ENCODE measurements at regions not wholly inside any gene's neighbourhood (a gene's known extent, or its start where the extent isn't known, plus 50 kb on each side); places are given as distances from the start of the nearest gene placed in this dataset.
"Not testable (repeated sequence)": the region's sequence is repeated elsewhere in the genome, so short reads cannot be mapped to it uniquely, and the experiment has no call there.

DNA sequence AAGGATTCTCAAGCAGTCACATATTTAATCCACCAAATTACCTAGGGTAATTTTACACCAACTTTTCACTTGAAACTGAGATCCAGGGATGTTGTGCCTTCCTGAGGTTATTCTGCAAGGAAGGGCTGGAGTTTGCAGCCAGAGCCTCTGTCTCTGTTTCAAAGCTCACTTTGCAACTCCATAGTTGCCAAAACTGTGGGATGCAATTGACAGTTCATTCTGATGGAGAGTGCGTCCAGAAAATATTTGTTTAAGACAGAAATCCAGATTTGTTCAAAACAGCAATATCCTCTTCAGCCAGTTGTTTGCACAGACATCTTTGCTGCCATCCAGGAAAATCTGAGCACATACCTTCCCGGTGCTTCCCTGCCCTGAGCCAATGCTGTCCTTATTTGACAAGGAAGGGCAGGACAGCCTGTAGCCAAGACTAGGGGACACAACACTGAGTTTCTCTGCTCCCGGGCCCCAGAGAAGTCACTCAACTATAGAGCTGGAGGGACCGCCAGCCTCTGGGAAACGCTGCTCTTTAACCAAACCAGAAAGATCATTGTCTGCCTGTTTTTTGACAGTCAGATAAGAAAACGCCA, 297.4 kb downstream of the HIVEP2 start:
- CTCF ChIA-PET = no interaction called here
- intact Hi-C loops (cut with micrococcal nuclease) = no loop called here
- Mint-ChIP-seq H3K27me3 (ENCODE audit: low read depth) (no peaks in the 10 kb centered on the region), H3K9me3 (no peaks in the 10 kb centered on the region), H3K36me3 (ENCODE audit: low read depth) (no peaks in the 10 kb centered on the region), H3K4me3 (no peak overlapping the region), H3K4me1 (ENCODE audit: low read depth) (peaks cover 4% of the 10 kb centered on the region), H3K27ac (no peak overlapping the region)
- no peak for DNase-seq

DNA sequence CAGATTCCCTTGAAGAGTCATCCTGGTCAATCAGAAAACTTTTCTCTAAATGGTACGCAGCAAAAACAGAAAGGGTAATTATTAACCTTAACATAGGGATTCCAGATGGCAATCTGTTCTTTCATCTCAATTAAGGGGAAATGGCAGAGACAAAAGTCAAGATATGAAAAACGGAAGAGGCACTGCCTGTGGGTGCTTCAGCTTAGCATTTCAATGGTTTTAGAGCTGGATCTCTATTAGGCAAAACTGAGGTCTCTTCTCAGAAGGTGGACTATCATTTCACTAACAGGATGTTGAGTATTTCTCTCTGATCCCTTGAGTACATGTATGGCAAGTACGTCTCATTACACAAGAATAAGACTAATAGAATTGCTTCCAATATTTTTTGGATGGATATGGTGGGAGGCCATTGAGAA, 296.9 kb downstream of the HIVEP2 start:
- H3K4me1 Mint-ChIP-seq (ENCODE audit: low read depth) = peaks cover 4% of the 10 kb centered on the region
- H3K27me3 Mint-ChIP-seq (ENCODE audit: low read depth) = no peaks in the 10 kb centered on the region
- no peak for DNase-seq
- no peak overlapping the region for H3K27ac Mint-ChIP-seq
- H3K4me3 Mint-ChIP-seq = no peak overlapping the region
- intact Hi-C loops (cut with micrococcal nuclease) = no loop called here
- no peaks in the 10 kb centered on the region for H3K36me3 Mint-ChIP-seq (ENCODE audit: low read depth)
- H3K9me3 Mint-ChIP-seq = no peaks in the 10 kb centered on the region
- CTCF ChIA-PET = interaction anchor here (1.2 kb wide), 1 partner anchor 173 kb away, joined by 3 read pairs; no protein-coding TSS in a partner anchor

DNA sequence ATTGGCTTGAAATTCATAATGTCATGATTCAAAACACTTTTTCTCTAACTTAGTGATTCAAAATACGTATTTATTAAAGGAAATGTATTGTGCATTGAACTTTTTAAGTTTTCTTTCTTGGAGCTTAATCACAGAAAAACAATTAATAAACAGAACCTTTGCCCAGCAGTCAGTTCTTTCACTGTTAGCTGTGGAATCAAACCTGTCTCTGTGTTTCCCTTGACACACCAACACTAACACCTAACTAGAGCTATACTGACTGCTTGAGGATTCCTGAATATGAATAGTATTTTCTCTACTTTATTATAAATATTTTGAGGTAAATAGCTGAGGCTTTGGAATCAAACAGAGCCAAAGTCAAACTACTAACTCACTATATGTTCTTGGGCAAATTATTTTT, 296.4 kb downstream of the HIVEP2 start:
- CTCF ChIA-PET = interaction anchor here (1.2 kb wide), 1 partner anchor 174 kb away, joined by 3 read pairs; no protein-coding TSS in a partner anchor
- Mint-ChIP-seq H3K4me1 (ENCODE audit: low read depth) (peaks cover 4% of the 10 kb centered on the region), H3K27me3 (ENCODE audit: low read depth) (no peaks in the 10 kb centered on the region), H3K9me3 (no peaks in the 10 kb centered on the region), H3K27ac (no peak overlapping the region), H3K4me3 (no peak overlapping the region), H3K36me3 (ENCODE audit: low read depth) (no peaks in the 10 kb centered on the region)
- no peak for DNase-seq
- intact Hi-C loops (cut with micrococcal nuclease) = no loop called here

DNA sequence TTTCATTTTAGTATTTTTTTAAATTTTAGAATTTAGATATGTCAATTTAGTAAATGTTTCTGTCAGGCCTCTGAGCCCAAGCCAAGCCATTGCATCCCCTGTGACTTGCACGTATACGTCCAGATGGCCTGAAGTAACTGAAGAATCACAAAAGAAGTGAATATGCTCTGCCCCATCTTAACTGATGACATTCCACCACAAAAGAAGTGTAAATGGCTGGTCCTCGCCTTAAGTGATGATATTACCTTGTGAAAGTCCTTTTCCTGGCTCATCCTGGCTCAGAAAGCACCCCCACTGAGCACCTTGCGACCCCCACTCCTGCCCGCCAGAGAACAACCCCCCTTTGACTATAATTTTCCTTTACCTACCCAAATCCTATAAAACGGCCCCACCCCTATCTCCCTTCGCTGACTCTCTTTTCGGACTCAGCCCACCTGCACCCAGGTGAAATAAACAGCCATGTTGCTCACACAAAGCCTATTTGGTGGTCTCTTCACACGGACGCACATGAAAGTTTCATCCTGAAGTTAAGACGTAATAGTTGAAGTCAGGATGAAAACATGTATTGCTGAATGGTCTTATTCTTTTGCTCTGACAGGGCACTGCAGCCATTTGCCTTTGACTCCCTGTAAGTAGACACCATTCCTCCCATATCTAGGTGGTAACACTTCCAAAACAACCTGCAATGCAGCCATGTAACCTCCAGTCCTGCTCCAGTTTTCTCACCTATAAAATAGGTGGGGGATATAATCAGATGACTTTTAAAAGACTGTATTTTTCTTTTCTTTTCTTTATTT, 295.3 kb downstream of the HIVEP2 start:
- H3K36me3 Mint-ChIP-seq (ENCODE audit: low read depth); H3K27me3 Mint-ChIP-seq (ENCODE audit: low read depth); H3K4me3 Mint-ChIP-seq; H3K27ac Mint-ChIP-seq; intact Hi-C loops (cut with micrococcal nuclease); DNase-seq; H3K9me3 Mint-ChIP-seq; H3K4me1 Mint-ChIP-seq (ENCODE audit: low read depth): not testable (repeated sequence)
- CTCF ChIA-PET = interaction anchor here (0.6 to 0.7 kb wide), 2 partner anchors 19 to 210 kb away, joined by 3 read pairs; no protein-coding TSS in a partner anchor

DNA sequence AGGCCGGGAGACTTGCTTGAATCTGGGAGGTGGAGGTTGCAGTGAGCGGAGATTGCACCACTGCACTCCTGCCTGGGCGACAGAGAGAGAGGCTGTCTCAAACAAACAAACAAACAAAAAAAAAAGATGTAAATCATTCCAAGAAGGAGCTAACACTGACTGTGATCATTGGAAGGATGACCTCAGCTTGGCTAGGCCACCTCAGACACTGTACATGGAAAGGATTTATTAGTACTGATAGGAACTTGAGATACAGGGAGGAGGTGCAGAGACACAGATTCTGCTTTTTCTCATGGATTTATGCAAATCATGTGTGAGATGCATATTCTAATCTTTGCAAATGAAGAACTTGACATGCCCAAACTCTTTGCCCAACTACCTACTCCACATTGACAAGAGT, 293.6 kb downstream of the HIVEP2 start:
- peaks cover 4% of the 10 kb centered on the region for H3K4me1 Mint-ChIP-seq (ENCODE audit: low read depth)
- H3K27me3 Mint-ChIP-seq (ENCODE audit: low read depth) = no peaks in the 10 kb centered on the region
- CTCF ChIA-PET = interaction anchor here (0.6 kb wide), 1 partner anchor 1289 kb away, joined by 3 read pairs; no protein-coding TSS in a partner anchor
- intact Hi-C loops (cut with micrococcal nuclease) = no loop called here
- no peak for DNase-seq
- no peak overlapping the region for H3K27ac Mint-ChIP-seq
- no peaks in the 10 kb centered on the region for H3K36me3 Mint-ChIP-seq (ENCODE audit: low read depth)
- H3K4me3 Mint-ChIP-seq = no peak overlapping the region
- no peaks in the 10 kb centered on the region for H3K9me3 Mint-ChIP-seq

DNA sequence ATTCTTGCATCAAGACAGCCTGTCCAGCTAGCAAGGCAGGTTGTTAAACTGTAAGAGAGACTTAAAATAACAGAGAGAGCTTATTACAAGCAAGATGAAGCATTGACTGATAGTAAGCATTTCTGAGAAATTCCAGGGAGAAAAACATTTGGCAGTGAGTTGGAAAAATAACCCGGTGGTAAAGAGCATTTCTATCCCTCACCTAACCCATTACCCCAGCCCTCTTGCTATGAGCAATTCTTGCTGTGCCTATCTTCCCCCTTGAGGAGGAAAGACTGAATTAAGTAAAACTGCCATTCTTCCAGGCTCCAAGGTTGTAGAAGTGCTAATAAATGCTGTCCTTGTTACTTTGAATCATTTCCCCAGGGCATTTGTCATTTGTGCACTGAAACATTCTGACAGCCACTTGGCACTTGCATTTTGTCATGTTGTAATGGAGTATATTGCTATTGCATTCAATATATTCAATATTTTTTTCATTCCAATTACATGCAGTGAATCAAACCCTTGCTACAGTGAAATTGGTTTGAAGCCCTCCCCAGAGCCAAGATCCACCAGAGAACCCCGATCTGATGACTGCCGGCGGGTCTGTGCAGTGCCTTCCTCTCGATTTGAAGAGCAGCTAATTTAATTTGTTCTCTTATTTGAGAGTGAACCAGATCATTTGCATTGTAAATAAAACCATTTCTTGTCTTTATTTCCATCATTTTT, 291.1 kb downstream of the HIVEP2 start:
- intact Hi-C loops (cut with micrococcal nuclease) = no loop called here
- Mint-ChIP-seq H3K4me1 (ENCODE audit: low read depth) (no peaks in the 10 kb centered on the region), H3K4me3 (no peak overlapping the region), H3K27ac (no peak overlapping the region), H3K9me3 (no peaks in the 10 kb centered on the region), H3K36me3 (ENCODE audit: low read depth) (no peaks in the 10 kb centered on the region), H3K27me3 (ENCODE audit: low read depth) (no peaks in the 10 kb centered on the region)
- no peak for DNase-seq
- CTCF ChIA-PET = no interaction called here

DNA sequence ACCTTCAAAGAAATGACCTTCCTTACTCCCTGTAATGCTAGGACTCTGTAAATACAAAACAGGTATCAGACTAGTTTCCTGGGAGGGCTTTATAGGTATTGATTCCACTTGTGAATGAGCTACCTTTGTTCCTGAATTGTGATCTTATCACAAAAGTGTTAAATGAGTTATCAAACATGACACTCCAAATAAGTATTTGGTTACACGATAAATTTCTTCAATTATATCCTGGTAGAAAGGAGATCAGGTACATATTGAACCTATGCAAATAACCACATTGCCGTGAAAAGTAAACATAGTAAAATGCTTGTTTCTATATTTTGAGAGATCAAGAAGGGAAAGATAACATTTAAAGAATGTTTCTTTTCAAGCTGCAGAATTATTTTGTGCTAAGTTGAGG, 285.3 kb downstream of the HIVEP2 start:
- H3K4me3 Mint-ChIP-seq = no peak overlapping the region
- CTCF ChIA-PET = no interaction called here
- H3K27ac Mint-ChIP-seq = no peak overlapping the region
- intact Hi-C loops (cut with micrococcal nuclease) = no loop called here
- no peak for DNase-seq
- peaks cover 7% of the 10 kb centered on the region for H3K36me3 Mint-ChIP-seq (ENCODE audit: low read depth)
- H3K27me3 Mint-ChIP-seq (ENCODE audit: low read depth) = no peaks in the 10 kb centered on the region
- no peaks in the 10 kb centered on the region for H3K4me1 Mint-ChIP-seq (ENCODE audit: low read depth)
- peaks cover 12% of the 10 kb centered on the region for H3K9me3 Mint-ChIP-seq

DNA sequence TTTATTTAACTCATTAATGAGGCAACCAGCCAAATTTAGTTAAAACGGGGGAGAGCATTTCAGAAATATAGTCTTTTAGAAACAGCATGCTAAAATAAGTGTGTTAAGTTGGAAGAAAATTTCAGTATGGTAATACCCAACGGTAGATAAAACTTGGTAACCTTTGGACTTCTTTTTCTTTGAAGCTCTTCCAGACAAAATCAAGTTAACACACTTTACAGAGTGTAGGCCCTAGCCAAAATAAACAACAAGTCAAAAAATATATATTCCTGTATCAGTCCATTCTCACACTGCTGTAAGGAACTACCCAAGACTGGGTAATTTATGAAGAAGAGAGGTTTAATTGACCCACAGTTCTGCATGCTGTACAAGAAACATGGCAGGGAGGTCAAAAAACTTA, 279.6 kb downstream of the HIVEP2 start:
- no peak overlapping the region for H3K4me3 Mint-ChIP-seq
- CTCF ChIA-PET = no interaction called here
- H3K9me3 Mint-ChIP-seq = peaks cover 12% of the 10 kb centered on the region
- H3K4me1 Mint-ChIP-seq (ENCODE audit: low read depth) = peaks cover 20% of the 10 kb centered on the region
- intact Hi-C loops (cut with micrococcal nuclease) = no loop called here
- peaks cover 7% of the 10 kb centered on the region for H3K36me3 Mint-ChIP-seq (ENCODE audit: low read depth)
- no peak for DNase-seq
- H3K27me3 Mint-ChIP-seq (ENCODE audit: low read depth) = no peaks in the 10 kb centered on the region
- H3K27ac Mint-ChIP-seq = no peak overlapping the region

DNA sequence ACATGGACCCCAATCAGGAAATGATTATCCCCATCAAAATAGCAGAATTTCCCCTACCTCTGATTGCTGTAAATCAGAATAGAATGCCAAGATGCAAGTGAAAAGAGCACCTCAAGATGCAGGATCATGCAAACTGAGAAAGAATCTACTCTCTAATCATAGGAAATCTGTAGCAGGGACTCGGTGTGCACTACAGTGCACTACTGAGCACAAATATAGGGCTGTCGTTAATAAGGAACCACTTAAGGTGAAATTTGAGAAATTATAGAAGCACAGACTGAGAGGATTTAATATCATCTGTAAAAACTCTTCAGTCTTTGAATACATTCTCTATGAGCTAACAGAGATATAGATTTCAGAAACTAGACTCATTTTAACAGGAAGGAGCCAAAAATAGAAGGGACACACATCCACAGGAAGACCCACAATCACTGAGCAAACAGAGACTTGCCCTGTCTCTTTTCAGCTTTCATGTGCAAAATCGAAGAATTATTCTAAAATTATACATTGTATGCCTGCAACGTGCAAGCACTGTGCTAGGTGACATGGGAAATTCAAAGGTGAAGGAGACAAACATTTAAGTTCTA, 278.3 kb downstream of the HIVEP2 start:
- CTCF ChIA-PET = no interaction called here
- Mint-ChIP-seq H3K9me3 (peaks cover 12% of the 10 kb centered on the region), H3K36me3 (ENCODE audit: low read depth) (peaks cover 7% of the 10 kb centered on the region), H3K27me3 (ENCODE audit: low read depth) (no peaks in the 10 kb centered on the region), H3K4me3 (no peak overlapping the region), H3K4me1 (ENCODE audit: low read depth) (peaks cover 20% of the 10 kb centered on the region), H3K27ac (no peak overlapping the region)
- DNase-seq = no peak
- intact Hi-C loops (cut with micrococcal nuclease) = no loop called here

DNA sequence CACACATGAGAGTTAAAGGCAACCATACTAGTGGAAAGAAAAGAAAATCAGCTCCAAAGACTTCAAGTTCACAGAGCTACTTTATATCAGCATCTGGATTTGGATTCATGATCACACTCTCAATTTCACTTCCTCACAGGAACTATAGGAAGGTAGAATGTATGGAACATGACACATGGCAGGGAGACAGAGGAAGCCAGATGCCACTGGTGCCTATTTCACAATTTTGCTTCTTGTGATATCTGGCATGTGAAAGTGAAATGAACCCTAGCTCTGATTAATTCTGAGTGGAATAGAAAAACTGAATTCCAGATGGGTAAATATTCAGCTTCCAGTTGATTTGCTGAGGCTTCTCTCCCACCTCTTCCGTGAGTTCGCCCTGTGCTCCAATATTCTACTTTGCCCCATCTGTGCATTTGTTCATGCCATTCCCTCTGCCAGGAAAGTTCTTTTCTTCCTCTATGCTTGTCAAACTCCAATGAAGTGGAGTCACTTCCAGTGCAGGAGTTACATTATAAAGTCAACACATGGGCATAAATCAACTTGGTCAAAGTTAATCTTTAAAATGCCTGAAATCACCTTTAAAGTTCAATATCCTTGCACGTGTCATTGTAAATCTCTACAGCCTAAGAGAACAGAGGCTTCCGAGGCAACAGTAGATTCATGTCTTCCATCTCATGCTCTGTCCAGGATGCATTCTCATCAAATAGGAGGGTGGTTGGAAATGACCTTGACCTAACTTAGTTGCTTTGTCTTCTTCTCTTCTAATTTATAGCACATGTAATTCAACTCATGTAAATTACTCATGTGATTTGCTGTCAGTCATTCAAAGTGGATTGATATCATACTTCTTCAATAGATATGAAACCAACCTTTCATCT, 275.3 kb downstream of the HIVEP2 start:
- Mint-ChIP-seq H3K4me3 (no peak overlapping the region), H3K27me3 (ENCODE audit: low read depth) (no peaks in the 10 kb centered on the region), H3K4me1 (ENCODE audit: low read depth) (peaks cover 20% of the 10 kb centered on the region), H3K36me3 (ENCODE audit: low read depth) (no peaks in the 10 kb centered on the region), H3K9me3 (no peaks in the 10 kb centered on the region), H3K27ac (no peak overlapping the region)
- no peak for DNase-seq
- CTCF ChIA-PET = no interaction called here
- intact Hi-C loops (cut with micrococcal nuclease) = no loop called here

DNA sequence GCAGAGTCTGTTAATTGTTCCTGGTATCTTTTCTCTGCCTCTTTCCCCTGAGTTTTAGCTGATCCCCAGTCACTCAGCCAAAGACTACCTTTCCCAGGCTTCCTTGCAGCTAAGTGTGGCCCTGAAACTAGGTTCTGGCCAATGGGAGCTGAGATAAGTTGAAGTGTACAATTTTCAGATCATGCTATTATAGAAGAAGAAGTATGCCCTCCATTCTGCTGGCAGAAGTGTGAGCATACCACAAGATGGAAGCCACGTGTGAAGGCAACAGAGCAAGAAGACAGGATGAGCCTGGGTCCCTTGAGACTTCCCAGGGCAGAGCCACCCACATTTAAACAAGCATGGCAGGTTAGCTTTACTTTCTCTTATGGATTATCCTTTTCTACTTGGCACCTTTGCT, 273.2 kb downstream of the HIVEP2 start:
- intact Hi-C loops (cut with micrococcal nuclease) = no loop called here
- CTCF ChIA-PET = no interaction called here
- Mint-ChIP-seq H3K36me3 (ENCODE audit: low read depth) (no peaks in the 10 kb centered on the region), H3K27me3 (ENCODE audit: low read depth) (no peaks in the 10 kb centered on the region), H3K27ac (no peak overlapping the region), H3K9me3 (no peaks in the 10 kb centered on the region), H3K4me3 (no peak overlapping the region), H3K4me1 (ENCODE audit: low read depth) (peaks cover 14% of the 10 kb centered on the region)
- no peak for DNase-seq

DNA sequence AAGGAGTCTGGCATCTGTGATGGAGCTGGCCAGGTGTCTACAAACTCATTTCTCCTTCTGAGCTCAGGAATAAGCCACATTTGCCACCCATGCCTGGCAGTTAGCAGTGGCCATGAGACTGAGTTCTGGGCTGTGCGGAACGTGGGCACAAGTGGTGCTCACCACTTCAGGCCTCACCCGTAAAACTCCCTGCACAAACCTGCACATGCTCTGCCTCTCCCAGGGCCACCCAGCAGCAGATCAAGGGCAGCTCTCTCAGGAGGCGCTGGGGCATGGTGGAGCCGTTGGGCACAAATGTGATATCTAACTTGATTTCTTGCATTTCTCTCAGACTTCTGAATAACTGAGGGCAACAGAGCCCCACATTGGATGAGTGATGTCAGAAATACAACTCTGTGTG, 269.5 kb downstream of the HIVEP2 start:
- H3K4me1 Mint-ChIP-seq (ENCODE audit: low read depth) = peaks cover 18% of the 10 kb centered on the region
- no peaks in the 10 kb centered on the region for H3K27me3 Mint-ChIP-seq (ENCODE audit: low read depth)
- no peaks in the 10 kb centered on the region for H3K36me3 Mint-ChIP-seq (ENCODE audit: low read depth)
- intact Hi-C loops (cut with micrococcal nuclease) = no loop called here
- CTCF ChIA-PET = interaction anchor here (0.7 kb wide), 1 partner anchor 351 kb away, joined by 3 read pairs; no protein-coding TSS in a partner anchor
- no peak overlapping the region for H3K27ac Mint-ChIP-seq
- DNase-seq = no peak
- no peak overlapping the region for H3K4me3 Mint-ChIP-seq
- H3K9me3 Mint-ChIP-seq = no peaks in the 10 kb centered on the region
